CD4-positive, alpha-beta memory T cell (primary cell): ENCODE measurements at regions not wholly inside any gene's neighbourhood (a gene's known extent, or its start where the extent isn't known, plus 50 kb on each side); places are given as distances from the start of the nearest gene placed in this dataset.

Experiments used
- CTCF ChIA-PET: fragments of 350-600 bp; sonication (Branson Sonifier 250); formaldehyde crosslinking; loops from one replicate; lab custom pipeline; 2021; ENCODE audit warnings: inconsistent platforms; ENCODE audit not compliant: partially characterized antibody; lab: Charles Lee
- POLR2A ChIA-PET: fragments of 350-600 bp; sonication (Branson Sonifier 250); formaldehyde crosslinking; loops from one replicate; lab custom pipeline; 2021; ENCODE audit not compliant: partially characterized antibody; lab: Charles Lee
- DNase-seq, 5 donors: peaks; one replicate each; pipeline versions ENCODE4 v3.0.0 to v3.0.0-alpha.2; 2020 to 2022; ENCODE audit warnings: mixed read lengths in 1 of 5
- H3K27ac ChIP-seq: one replicate; pipeline ENCODE4 v1.7.0; 2013; ENCODE audit warnings: low read depth, low read length
- H3K27me3 ChIP-seq: 2 replicates; pipeline ENCODE4 v1.7.0; 2013; ENCODE audit warnings: mild to moderate bottlenecking, low read length, moderate library complexity; ENCODE audit not compliant: insufficient read depth
- H3K36me3 ChIP-seq: 2 replicates; pipeline ENCODE4 v1.7.0; 2013; ENCODE audit warnings: mild to moderate bottlenecking, low read length, moderate library complexity; ENCODE audit not compliant: insufficient read depth
- H3K4me1 ChIP-seq: 2 replicates; pipeline ENCODE4 v1.7.0; 2013; ENCODE audit warnings: mild to moderate bottlenecking, low read length, moderate library complexity; ENCODE audit not compliant: insufficient read depth
- H3K4me3 ChIP-seq, 2 donors: one replicate each; pipeline ENCODE4 v1.7.0; 2013; ENCODE audit warnings: low read length in 2 of 2, mild to moderate bottlenecking in 1 of 2
- H3K9me3 ChIP-seq, 2 donors: one replicate each; pipeline ENCODE4 v1.7.0; 2013; ENCODE audit warnings: low read length in 2 of 2, control low read depth in 1 of 2; ENCODE audit not compliant: control insufficient read depth in 1 of 2
- H3K27ac Mint-ChIP-seq, 7 donors: one replicate each; pipeline ENCODE4 v1.8.0; 2020 to 2021; ENCODE audit warnings: mixed read lengths in 7 of 7, mild to moderate bottlenecking in 6 of 7, inconsistent platforms in 3 of 7, moderate library complexity in 3 of 7
- H3K27me3 Mint-ChIP-seq, 2 donors: one replicate each; pipeline ENCODE4 v1.8.0; 2020 to 2021; ENCODE audit warnings: mixed read lengths in 2 of 2
- H3K36me3 Mint-ChIP-seq, 2 donors: one replicate each; pipeline ENCODE4 v1.8.0; 2020 to 2021; ENCODE audit warnings: mixed read lengths in 2 of 2, inconsistent platforms in 1 of 2, mild to moderate bottlenecking in 1 of 2
- H3K4me1 Mint-ChIP-seq, 4 donors: one replicate each; pipeline ENCODE4 v1.8.0; 2020 to 2021; ENCODE audit warnings: mixed read lengths in 4 of 4, mild to moderate bottlenecking in 1 of 4
- H3K4me3 Mint-ChIP-seq, 8 donors: one replicate each; pipeline ENCODE4 v1.8.0; 2020 to 2021; ENCODE audit warnings: mixed read lengths in 8 of 8, mild to moderate bottlenecking in 7 of 8, moderate library complexity in 6 of 8, inconsistent platforms in 3 of 8
- H3K9me3 Mint-ChIP-seq, 8 donors: one replicate each; pipeline ENCODE4 v1.8.0; 2020 to 2021; ENCODE audit warnings: mixed read lengths in 8 of 8, mild to moderate bottlenecking in 5 of 8, inconsistent platforms in 3 of 8, moderate library complexity in 1 of 8
- intact Hi-C: fragments of 100-400 bp; cut with micrococcal nuclease; formaldehyde crosslinking; loops from one replicate; pipeline ENCODE4 v1.15.1; 2023

- Histone ChIP-seq H3K9me3 (no peaks in the 10 kb centered on the region), H3K4me3 (no peak overlapping the region), H3K36me3 (no peaks in the 10 kb centered on the region), H3K4me1 (no peaks in the 10 kb centered on the region), H3K27ac (no peak overlapping the region), H3K27me3 (no peaks in the 10 kb centered on the region)
- ChIA-PET POLR2A (no interaction called here), CTCF (interaction anchor here (1.2 to 2.5 kb wide), 3 partner anchors 9 to 123 kb away, joined by 4 to 9 read pairs (median 5); no protein-coding TSS in a partner anchor)
- Mint-ChIP-seq H3K4me1 (no peaks in the 10 kb centered on the region), H3K27ac (no peak overlapping the region), H3K36me3 (no peaks in the 10 kb centered on the region), H3K27me3 (peaks cover 26% of the 10 kb centered on the region in 2 donors), H3K9me3 (no peaks in the 10 kb centered on the region), H3K4me3 (no peak overlapping the region)
- no peak for DNase-seq
- intact Hi-C loops: no loop called here
Observed at GRCh38 chr9:73073337-73074175, 78.1 kb upstream of the ANXA1 start.

GRCh38 chr9:73067074-73067473, 84.6 kb upstream of the ANXA1 start:
- no peak overlapping the region for H3K27ac ChIP-seq
- H3K36me3 Mint-ChIP-seq: no peaks in the 10 kb centered on the region
- H3K27me3 ChIP-seq: peaks cover 4% of the 10 kb centered on the region
- no peak overlapping the region for H3K27ac Mint-ChIP-seq
- H3K27me3 Mint-ChIP-seq: peaks cover 12 to 17% of the 10 kb centered on the region in 2 donors
- POLR2A ChIA-PET: no interaction called here
- H3K4me1 Mint-ChIP-seq: no peaks in the 10 kb centered on the region
- H3K4me3 ChIP-seq: no peak overlapping the region
- no peaks in the 10 kb centered on the region for H3K9me3 ChIP-seq
- H3K4me3 Mint-ChIP-seq: no peak overlapping the region
- intact Hi-C loops: no loop called here
- H3K4me1 ChIP-seq: no peaks in the 10 kb centered on the region
- no peaks in the 10 kb centered on the region for H3K9me3 Mint-ChIP-seq
- no peak for DNase-seq
- CTCF ChIA-PET: interaction anchor here (0.7 to 1.9 kb wide), 3 partner anchors 9 to 12 kb away, joined by 3 to 5 read pairs (median 4); no protein-coding TSS in a partner anchor
- no peaks in the 10 kb centered on the region for H3K36me3 ChIP-seq

GRCh38 chr9:73065439-73065838, 86.2 kb upstream of the ANXA1 start:
- no peaks in the 10 kb centered on the region for H3K9me3 ChIP-seq
- no peaks in the 10 kb centered on the region for H3K36me3 Mint-ChIP-seq
- intact Hi-C loops: no loop called here
- no peak overlapping the region for H3K27ac Mint-ChIP-seq
- no peak overlapping the region for H3K27ac ChIP-seq
- no peaks in the 10 kb centered on the region for H3K4me1 Mint-ChIP-seq
- H3K27me3 Mint-ChIP-seq: peaks cover 11 to 15% of the 10 kb centered on the region in 2 donors
- no peaks in the 10 kb centered on the region for H3K4me1 ChIP-seq
- H3K9me3 Mint-ChIP-seq: no peaks in the 10 kb centered on the region
- H3K4me3 Mint-ChIP-seq: no peak overlapping the region
- H3K36me3 ChIP-seq: no peaks in the 10 kb centered on the region
- H3K27me3 ChIP-seq: peaks cover 4% of the 10 kb centered on the region
- no peak overlapping the region for H3K4me3 ChIP-seq
- ChIA-PET POLR2A (no interaction called here), CTCF (interaction anchor here (1.6 kb wide), 1 partner anchor 15 kb away, joined by 4 read pairs; no protein-coding TSS in a partner anchor)
- DNase-seq: no peak

GRCh38 chr9:73064315-73064714, 87.3 kb upstream of the ANXA1 start:
- DNase-seq: no peak
- POLR2A ChIA-PET: no interaction called here
- intact Hi-C loops: no loop called here
- Mint-ChIP-seq H3K4me3 (no peak overlapping the region), H3K27me3 (peaks cover 6 to 11% of the 10 kb centered on the region in 2 donors), H3K9me3 (no peaks in the 10 kb centered on the region), H3K36me3 (no peaks in the 10 kb centered on the region), H3K27ac (no peak overlapping the region), H3K4me1 (no peaks in the 10 kb centered on the region)
- Histone ChIP-seq H3K4me1 (no peaks in the 10 kb centered on the region), H3K4me3 (no peak overlapping the region), H3K27me3 (peaks cover 4% of the 10 kb centered on the region), H3K9me3 (no peaks in the 10 kb centered on the region), H3K36me3 (no peaks in the 10 kb centered on the region), H3K27ac (no peak overlapping the region)
- CTCF ChIA-PET: interaction anchor here (1.6 kb wide), 1 partner anchor 16 kb away, joined by 4 read pairs; no protein-coding TSS in a partner anchor

- no peak overlapping the region for H3K27ac Mint-ChIP-seq
- H3K9me3 ChIP-seq: no peaks in the 10 kb centered on the region
- no peaks in the 10 kb centered on the region for H3K9me3 Mint-ChIP-seq
- H3K4me3 Mint-ChIP-seq: no peak overlapping the region
- no peak overlapping the region for H3K27ac ChIP-seq
- H3K27me3 Mint-ChIP-seq: peaks cover 2 to 5% of the 10 kb centered on the region in 2 donors
- ChIA-PET POLR2A (no interaction called here), CTCF (interaction anchor here (1.9 kb wide), 1 partner anchor 20 kb away, joined by 10 read pairs; no protein-coding TSS in a partner anchor)
- intact Hi-C loops: no loop called here
- H3K4me1 Mint-ChIP-seq: no peaks in the 10 kb centered on the region
- DNase-seq: no peak
- no peaks in the 10 kb centered on the region for H3K4me1 ChIP-seq
- H3K36me3 Mint-ChIP-seq: no peaks in the 10 kb centered on the region
- H3K36me3 ChIP-seq: no peaks in the 10 kb centered on the region
- no peak overlapping the region for H3K4me3 ChIP-seq
- H3K27me3 ChIP-seq: no peaks in the 10 kb centered on the region
Observed at GRCh38 chr9:73061146-73061545, 90.5 kb upstream of the ANXA1 start.

- intact Hi-C loops: no loop called here
- H3K27ac Mint-ChIP-seq: no peak overlapping the region
- no peaks in the 10 kb centered on the region for H3K4me1 Mint-ChIP-seq
- no peaks in the 10 kb centered on the region for H3K36me3 Mint-ChIP-seq
- no peak for DNase-seq
- no peaks in the 10 kb centered on the region for H3K27me3 ChIP-seq
- no peak overlapping the region for H3K4me3 ChIP-seq
- H3K27me3 Mint-ChIP-seq: peaks cover 2 to 6% of the 10 kb centered on the region in 2 donors
- H3K9me3 ChIP-seq: no peaks in the 10 kb centered on the region
- H3K4me1 ChIP-seq: no peaks in the 10 kb centered on the region
- H3K27ac ChIP-seq: no peak overlapping the region
- H3K4me3 Mint-ChIP-seq: no peak overlapping the region
- H3K9me3 Mint-ChIP-seq: no peaks in the 10 kb centered on the region
- CTCF ChIA-PET: interaction anchor here (1.4 kb wide), 1 partner anchor 8 kb away, joined by 5 read pairs; no protein-coding TSS in a partner anchor
- POLR2A ChIA-PET: no interaction called here
- H3K36me3 ChIP-seq: no peaks in the 10 kb centered on the region
Observed at GRCh38 chr9:73059247-73059646, 92.4 kb upstream of the ANXA1 start.

- CTCF ChIA-PET: no interaction called here
- no peak overlapping the region for H3K27ac ChIP-seq
- no peaks in the 10 kb centered on the region for H3K4me1 ChIP-seq
- H3K27me3 ChIP-seq: no peaks in the 10 kb centered on the region
- H3K27ac Mint-ChIP-seq: no peak overlapping the region
- H3K4me3 Mint-ChIP-seq: no peak overlapping the region
- H3K36me3 Mint-ChIP-seq: no peaks in the 10 kb centered on the region
- POLR2A ChIA-PET: no interaction called here
- peaks cover 7 to 10% of the 10 kb centered on the region in 2 donors for H3K27me3 Mint-ChIP-seq
- no peak for DNase-seq
- intact Hi-C loops: no loop called here
- no peaks in the 10 kb centered on the region for H3K36me3 ChIP-seq
- H3K4me1 Mint-ChIP-seq: no peaks in the 10 kb centered on the region
- H3K4me3 ChIP-seq: no peak overlapping the region
- H3K9me3 Mint-ChIP-seq: no peaks in the 10 kb centered on the region
- H3K9me3 ChIP-seq: no peaks in the 10 kb centered on the region
Observed at GRCh38 chr9:73056245-73056644, 95.4 kb upstream of the ANXA1 start.
